ENCODE measurements at regions not wholly inside any gene's neighbourhood (a gene's known extent, or its start where the extent isn't known, plus 50 kb on each side); places are given as distances from the start of the nearest gene placed in this dataset.

DNA sequence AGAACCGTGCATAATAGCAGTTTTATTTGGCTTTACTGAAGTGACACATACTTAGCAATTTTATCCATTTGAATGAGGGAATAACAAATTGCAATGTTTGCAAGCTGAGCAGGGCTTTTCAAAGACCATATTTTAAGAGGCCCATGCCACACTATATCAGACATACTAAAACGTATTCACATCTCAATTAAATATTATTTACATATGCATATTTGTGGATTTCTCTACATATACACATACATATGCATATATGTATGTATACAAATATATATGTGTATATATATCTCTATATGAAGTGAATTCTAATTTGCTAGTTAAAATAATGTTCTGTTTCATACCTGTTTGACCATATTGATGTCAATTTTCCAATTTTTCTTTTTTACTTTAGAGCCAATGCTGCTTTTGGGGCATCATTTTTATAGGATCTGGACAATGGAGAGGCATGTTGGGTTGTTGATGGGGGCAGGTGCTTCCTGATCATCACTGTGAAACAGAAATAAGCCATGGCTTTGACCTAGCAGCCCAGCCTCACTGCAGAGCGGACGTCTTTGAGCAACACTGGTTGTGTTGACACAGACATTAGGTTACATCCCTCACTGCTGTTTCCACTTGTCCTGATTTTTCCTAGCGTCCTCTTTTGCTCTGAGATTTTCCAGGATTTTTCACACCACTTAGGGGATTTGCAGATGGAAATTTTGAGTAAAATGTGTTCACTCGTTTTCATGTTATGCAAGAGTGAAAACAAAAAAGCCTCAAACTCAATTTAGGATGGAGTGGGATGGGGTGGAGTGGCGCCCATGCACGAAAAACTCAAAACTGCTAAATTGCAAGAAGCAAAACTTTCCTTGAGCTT is 56.9 kb downstream of the RDH14 start:
- TF ChIP-seq JUND (IDR thresholded peaks at IDR 0.05): no peak
- TF ChIP-seq RAD21 (IDR thresholded peaks at IDR 0.05): no peak
- no peak for TF ChIP-seq ATF3 (IDR thresholded peaks at IDR 0.05)
- no peak for TF ChIP-seq EGR1 (IDR thresholded peaks at IDR 0.05; ENCODE audit: low read depth in 2 of 2)
- no peak for TF ChIP-seq FOXA2 (IDR thresholded peaks at IDR 0.05)
- TF ChIP-seq HNF4G (IDR thresholded peaks at IDR 0.05): no peak
- no peak for TF ChIP-seq NR2F2 (IDR thresholded peaks at IDR 0.05)
- no peak for TF ChIP-seq REST (IDR thresholded peaks at IDR 0.05)
- no peak for TF ChIP-seq GABPA (IDR thresholded peaks at IDR 0.05 in 1 of 2, conservative IDR thresholded peaks at IDR 0.05 in 1 of 2)
- TF ChIP-seq, protein P1, sequence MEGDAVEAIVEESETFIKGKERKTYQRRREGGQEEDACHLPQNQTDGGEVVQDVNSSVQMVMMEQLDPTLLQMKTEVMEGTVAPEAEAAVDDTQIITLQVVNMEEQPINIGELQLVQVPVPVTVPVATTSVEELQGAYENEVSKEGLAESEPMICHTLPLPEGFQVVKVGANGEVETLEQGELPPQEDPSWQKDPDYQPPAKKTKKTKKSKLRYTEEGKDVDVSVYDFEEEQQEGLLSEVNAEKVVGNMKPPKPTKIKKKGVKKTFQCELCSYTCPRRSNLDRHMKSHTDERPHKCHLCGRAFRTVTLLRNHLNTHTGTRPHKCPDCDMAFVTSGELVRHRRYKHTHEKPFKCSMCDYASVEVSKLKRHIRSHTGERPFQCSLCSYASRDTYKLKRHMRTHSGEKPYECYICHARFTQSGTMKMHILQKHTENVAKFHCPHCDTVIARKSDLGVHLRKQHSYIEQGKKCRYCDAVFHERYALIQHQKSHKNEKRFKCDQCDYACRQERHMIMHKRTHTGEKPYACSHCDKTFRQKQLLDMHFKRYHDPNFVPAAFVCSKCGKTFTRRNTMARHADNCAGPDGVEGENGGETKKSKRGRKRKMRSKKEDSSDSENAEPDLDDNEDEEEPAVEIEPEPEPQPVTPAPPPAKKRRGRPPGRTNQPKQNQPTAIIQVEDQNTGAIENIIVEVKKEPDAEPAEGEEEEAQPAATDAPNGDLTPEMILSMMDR (IDR thresholded peaks at IDR 0.05; ENCODE audit: low read depth, low read length, missing input control): no peak
- no peak for TF ChIP-seq RXRA (IDR thresholded peaks at IDR 0.05)
- TF ChIP-seq HNF4A (conservative IDR thresholded peaks at IDR 0.05): no peak
- no peak for TF ChIP-seq FOXA1 (IDR thresholded peaks at IDR 0.05)
- Histone ChIP-seq H3K9ac (ENCODE audit: low read depth in 1 of 2, low read length in 2 of 2) (no peak overlapping the region), H3K4me3 (ENCODE audit: low read depth in 1 of 3, low read length in 3 of 3) (no peak overlapping the region), H3K36me3 (ENCODE audit: control insufficient read depth in 4 of 4, insufficient read depth in 3 of 4, low read depth in 1 of 4, low read length in 3 of 4) (no peaks in the 10 kb centered on the region), H3K4me1 (ENCODE audit: control insufficient read depth in 4 of 4, insufficient read depth in 4 of 4, low read length in 3 of 4) (no peaks in the 10 kb centered on the region), H3K27ac (ENCODE audit: low read depth in 1 of 2, low read length in 2 of 2) (no peak overlapping the region), H3K27me3 (ENCODE audit: control insufficient read depth in 4 of 4, insufficient read depth in 4 of 4, low read length in 3 of 4) (peaks cover 0 to 5% (median 0%) of the 10 kb centered on the region in 4 donors), H3K9me3 (ENCODE audit: control insufficient read depth in 4 of 4, low read length in 3 of 4) (no peaks in the 10 kb centered on the region)
- 65% methylated on average over 8 of the region's 8 CpGs for WGBS
- no peak for DNase-seq (ENCODE audit: low spot score)

GRCh38 chr2:18502142-18502541 is 58.3 kb downstream of the RDH14 start:
- H3K4me3 ChIP-seq (ENCODE audit: low read depth in 1 of 3, low read length in 3 of 3): no peak overlapping the region
- TF ChIP-seq ATF3 (IDR thresholded peaks at IDR 0.05): no peak
- TF ChIP-seq HNF4A (conservative IDR thresholded peaks at IDR 0.05): no peak
- no peak for TF ChIP-seq JUND (IDR thresholded peaks at IDR 0.05)
- no peak for TF ChIP-seq ZBTB33 (IDR thresholded peaks at IDR 0.05)
- no peak for TF ChIP-seq GABPA (IDR thresholded peaks at IDR 0.05 in 1 of 2, conservative IDR thresholded peaks at IDR 0.05 in 1 of 2)
- TF ChIP-seq, protein P2, sequence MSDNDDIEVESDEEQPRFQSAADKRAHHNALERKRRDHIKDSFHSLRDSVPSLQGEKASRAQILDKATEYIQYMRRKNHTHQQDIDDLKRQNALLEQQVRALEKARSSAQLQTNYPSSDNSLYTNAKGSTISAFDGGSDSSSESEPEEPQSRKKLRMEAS (IDR thresholded peaks at IDR 0.05): no peak
- TF ChIP-seq FOXA2 (IDR thresholded peaks at IDR 0.05): no peak
- TF ChIP-seq NR2F2 (IDR thresholded peaks at IDR 0.05): no peak
- TF ChIP-seq, protein P1 (IDR thresholded peaks at IDR 0.05; ENCODE audit: low read depth, low read length, missing input control): no peak
- no peak for TF ChIP-seq REST (IDR thresholded peaks at IDR 0.05)

More at GRCh38 chr2:18502142-18502541, 58.3 kb downstream of the RDH14 start:
- no peak for DNase-seq (ENCODE audit: low spot score)
- Histone ChIP-seq H3K27ac (ENCODE audit: low read depth in 1 of 2, low read length in 2 of 2) (no peak overlapping the region), H3K9me3 (ENCODE audit: control insufficient read depth in 4 of 4, low read length in 3 of 4) (no peaks in the 10 kb centered on the region), H3K4me1 (ENCODE audit: control insufficient read depth in 4 of 4, insufficient read depth in 4 of 4, low read length in 3 of 4) (no peaks in the 10 kb centered on the region), H3K27me3 (ENCODE audit: control insufficient read depth in 4 of 4, insufficient read depth in 4 of 4, low read length in 3 of 4) (peaks cover 0 to 5% (median 0%) of the 10 kb centered on the region in 4 donors), H3K9ac (ENCODE audit: low read depth in 1 of 2, low read length in 2 of 2) (no peak overlapping the region), H3K36me3 (ENCODE audit: control insufficient read depth in 4 of 4, insufficient read depth in 3 of 4, low read depth in 1 of 4, low read length in 3 of 4) (no peaks in the 10 kb centered on the region)
- 69% methylated on average over 2 of the region's 2 CpGs for WGBS

Measured in liver (tissue), 8 donors.